H1 (cell line): ENCODE measurements at regions not wholly inside any gene's neighbourhood (a gene's known extent, or its start where the extent isn't known, plus 50 kb on each side); places are given as distances from the start of the nearest gene placed in this dataset.

Experiments used
- CHD2 ChIP-seq: IDR thresholded peaks from 2 replicates; pipeline ENCODE4 v1.6.1; 2012; ENCODE audit warnings: low read length, improper control_type of control experiment
- KDM1A ChIP-seq: fragments of 200-600, 300-600 bp; sonication (generic); IDR thresholded peaks from 2 replicates; pipeline ENCODE4 v1.7.1; 2016; ENCODE audit warnings: mild to moderate bottlenecking, low read length, borderline replicate concordance
- KDM5A ChIP-seq: fragments of 200-600 bp; IDR thresholded peaks from 2 replicates; pipeline ENCODE4 v1.7.1; 2012; ENCODE audit warnings: mild to moderate bottlenecking, low read length, inconsistent platforms, mixed read lengths
- MAFK ChIP-seq: IDR thresholded peaks from 2 replicates; pipeline ENCODE4 v1.6.1; 2012; ENCODE audit warnings: low read depth, mild to moderate bottlenecking, improper control_type of control experiment, low read length
- POLR2AphosphoS5 ChIP-seq: IDR thresholded peaks from 2 replicates; pipeline ENCODE4 v1.6.1; 2011; ENCODE audit warnings: low read depth, low read length
- RFX5 ChIP-seq: IDR thresholded peaks from 2 replicates; pipeline ENCODE4 v1.6.1; 2011; ENCODE audit warnings: low read depth, low read length, improper control_type of control experiment, borderline replicate concordance
- SIRT6 ChIP-seq: IDR thresholded peaks from one replicate; pipeline ENCODE4 v1.7.1; 2012; ENCODE audit warnings: low read length, inconsistent platforms
- SP2 ChIP-seq: IDR thresholded peaks from 2 replicates; pipeline ENCODE4 v1.6.1; 2012; ENCODE audit warnings: mild to moderate bottlenecking, low read length, inconsistent platforms

GRCh38 chr2:221096706-221097567 lies 475.2 kb downstream of the EPHA4 start (continued):
- TF ChIP-seq POLR2AphosphoS5 (no peak), MAFK (no peak), SIRT6 (no peak), KDM1A (no peak), RFX5 (no peak), KDM5A (no peak), CHD2 (no peak), SP2 (no peak)
